DND-41 (cell line): ENCODE measurements at regions not wholly inside any gene's neighbourhood (a gene's known extent, or its start where the extent isn't known, plus 50 kb on each side); places are given as distances from the start of the nearest gene placed in this dataset.

Experiments
- ATAC-seq: fragments of 200-7000 bp; cut with Tn5 transposase; 3 replicates; pipeline ENCODE4 v1.9.1; 2021; ENCODE audit warnings: low read depth; ENCODE audit not compliant: insufficient read depth
- DNase-seq: peaks from one replicate; pipeline ENCODE4 v3.0.0-alpha.2; 2020
- H2AFZ ChIP-seq: 2 replicates; pipeline ENCODE4 v1.6.0; 2012; ENCODE audit warnings: low read depth, low read length
- H3K27ac ChIP-seq: 2 replicates; pipeline ENCODE4 v1.5.1; 2012; ENCODE audit warnings: low read length, inconsistent platforms
- H3K27me3 ChIP-seq: fragments of 200-600 bp; sonication (generic); 2 replicates; pipeline ENCODE4 v1.6.0; 2012; ENCODE audit warnings: low read length, mild to moderate bottlenecking, inconsistent platforms; ENCODE audit not compliant: insufficient read depth, poor library complexity
- H3K36me3 ChIP-seq: 2 replicates; pipeline ENCODE4 v1.5.1; 2012; ENCODE audit warnings: low read length, inconsistent platforms; ENCODE audit not compliant: insufficient read depth
- H3K4me1 ChIP-seq: 2 replicates; pipeline ENCODE4 v1.5.1; 2012; ENCODE audit warnings: mild to moderate bottlenecking, low read length; ENCODE audit not compliant: insufficient read depth
- H3K4me2 ChIP-seq: 2 replicates; pipeline ENCODE4 v1.6.0; 2012; ENCODE audit warnings: mild to moderate bottlenecking, moderate library complexity, low read length, inconsistent platforms; ENCODE audit not compliant: insufficient read depth
- H3K4me3 ChIP-seq, 2 experiments: fragments of 200-600 bp in 1 of 2; shearing (Covaris generic) in 1 of 2; 2 replicates each; pipeline ENCODE4 v1.5.1; 2012 to 2016; ENCODE audit warnings: inconsistent platforms in 2 of 2, low read length in 2 of 2, mild to moderate bottlenecking in 2 of 2, low read depth in 1 of 2, moderate library complexity in 1 of 2
- H3K79me2 ChIP-seq: 2 replicates; pipeline ENCODE4 v1.6.0; 2012; ENCODE audit warnings: low read length, inconsistent platforms; ENCODE audit not compliant: insufficient read depth
- H3K9ac ChIP-seq: 2 replicates; pipeline ENCODE4 v1.6.0; 2012; ENCODE audit warnings: low read depth, mild to moderate bottlenecking, inconsistent platforms, low read length, moderate library complexity
- H3K9me3 ChIP-seq: 2 replicates; pipeline ENCODE4 v1.5.1; 2012; ENCODE audit warnings: low read length, moderate library complexity, mild to moderate bottlenecking, inconsistent platforms; ENCODE audit not compliant: insufficient read depth, severe bottlenecking
- H4K20me1 ChIP-seq: 2 replicates; pipeline ENCODE4 v1.6.0; 2012; ENCODE audit warnings: low read length; ENCODE audit not compliant: insufficient read depth
- EZH2 ChIP-seq: IDR thresholded peaks from 3 replicates; pipeline ENCODE4 v1.6.1; 2012; ENCODE audit warnings: borderline replicate concordance, low read depth, mild to moderate bottlenecking, moderate library complexity, low read length, inconsistent platforms; ENCODE audit not compliant: severe bottlenecking
- TF ChIP-seq, protein P1 (sequence below): IDR thresholded peaks from 2 replicates; pipeline ENCODE4 v1.5.1; 2012; ENCODE audit warnings: borderline replicate concordance, low read length, moderate library complexity, mild to moderate bottlenecking; ENCODE audit not compliant: poor library complexity, severe bottlenecking; ENCODE audit errors: extremely low read depth

DNA sequence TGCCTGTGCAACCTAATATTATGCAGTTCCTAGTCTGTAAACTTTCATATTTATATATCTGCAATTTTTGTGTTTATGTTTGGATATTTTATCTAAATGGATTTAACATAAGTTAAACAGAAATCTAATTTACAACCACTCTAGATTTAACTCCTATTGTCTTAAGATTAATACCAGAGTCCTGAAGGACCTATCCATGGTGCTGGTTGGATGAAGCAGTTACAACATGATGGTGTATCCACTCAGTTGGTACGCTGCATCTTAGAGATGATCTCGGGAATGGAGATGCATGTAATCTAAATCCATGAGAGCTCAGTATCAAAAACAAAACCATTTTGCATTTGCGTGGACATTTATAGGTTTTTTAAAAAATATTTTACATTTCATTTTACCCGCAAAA is 745.9 kb upstream of the SLC8A1 start:
- H3K79me2 ChIP-seq: no peaks in the 10 kb centered on the region
- H3K36me3 ChIP-seq: no peaks in the 10 kb centered on the region
- no peak overlapping the region for H3K4me3 ChIP-seq
- DNase-seq: no peak
- TF ChIP-seq, protein P1, sequence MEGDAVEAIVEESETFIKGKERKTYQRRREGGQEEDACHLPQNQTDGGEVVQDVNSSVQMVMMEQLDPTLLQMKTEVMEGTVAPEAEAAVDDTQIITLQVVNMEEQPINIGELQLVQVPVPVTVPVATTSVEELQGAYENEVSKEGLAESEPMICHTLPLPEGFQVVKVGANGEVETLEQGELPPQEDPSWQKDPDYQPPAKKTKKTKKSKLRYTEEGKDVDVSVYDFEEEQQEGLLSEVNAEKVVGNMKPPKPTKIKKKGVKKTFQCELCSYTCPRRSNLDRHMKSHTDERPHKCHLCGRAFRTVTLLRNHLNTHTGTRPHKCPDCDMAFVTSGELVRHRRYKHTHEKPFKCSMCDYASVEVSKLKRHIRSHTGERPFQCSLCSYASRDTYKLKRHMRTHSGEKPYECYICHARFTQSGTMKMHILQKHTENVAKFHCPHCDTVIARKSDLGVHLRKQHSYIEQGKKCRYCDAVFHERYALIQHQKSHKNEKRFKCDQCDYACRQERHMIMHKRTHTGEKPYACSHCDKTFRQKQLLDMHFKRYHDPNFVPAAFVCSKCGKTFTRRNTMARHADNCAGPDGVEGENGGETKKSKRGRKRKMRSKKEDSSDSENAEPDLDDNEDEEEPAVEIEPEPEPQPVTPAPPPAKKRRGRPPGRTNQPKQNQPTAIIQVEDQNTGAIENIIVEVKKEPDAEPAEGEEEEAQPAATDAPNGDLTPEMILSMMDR: no peak
- TF ChIP-seq EZH2: no peak
- no peaks in the 10 kb centered on the region for H3K9me3 ChIP-seq
- H4K20me1 ChIP-seq: no peaks in the 10 kb centered on the region
- H3K4me1 ChIP-seq: no peaks in the 10 kb centered on the region
- no peak overlapping the region for H3K27ac ChIP-seq
- no peaks in the 10 kb centered on the region for H3K27me3 ChIP-seq
- no peak overlapping the region for H3K9ac ChIP-seq
- no peak overlapping the region for H3K4me2 ChIP-seq
- no peak overlapping the region for H2AFZ ChIP-seq
- no peak; the same call in 2 of the 3 replicates for ATAC-seq

GRCh38 chr2:41199334-41199733 is 747.4 kb upstream of the SLC8A1 start:
- Histone ChIP-seq H3K27ac (no peak overlapping the region), H3K4me2 (no peak overlapping the region), H3K4me1 (peaks cover 10% of the 10 kb centered on the region), H3K79me2 (no peaks in the 10 kb centered on the region), H3K36me3 (no peaks in the 10 kb centered on the region), H3K9ac (no peak overlapping the region), H3K27me3 (no peaks in the 10 kb centered on the region), H3K9me3 (no peaks in the 10 kb centered on the region), H2AFZ (no peak overlapping the region), H4K20me1 (no peaks in the 10 kb centered on the region), H3K4me3 (no peak overlapping the region)
- ATAC-seq (no peak), DNase-seq (no peak)
- TF ChIP-seq, protein P1: no peak
- no peak for TF ChIP-seq EZH2

DNA sequence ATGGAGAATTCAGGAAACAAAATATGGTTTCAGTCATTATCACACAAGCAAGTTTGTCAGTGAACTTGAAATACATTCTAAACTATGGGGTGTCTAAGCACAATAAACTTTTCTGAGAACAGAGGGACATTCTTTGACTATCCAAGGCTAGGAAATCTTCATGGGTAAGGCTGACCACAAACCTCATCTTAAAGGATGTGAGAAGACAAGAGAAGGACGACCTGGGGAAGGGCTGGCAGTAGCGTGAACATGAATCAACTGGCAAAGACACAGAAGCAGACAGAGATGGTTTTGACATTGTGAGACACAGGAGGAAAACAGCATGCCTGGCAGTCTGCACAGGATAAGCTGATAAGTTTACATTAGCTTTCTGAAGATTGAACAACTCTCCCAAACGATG is 752.4 kb upstream of the SLC8A1 start:
- Histone ChIP-seq H3K4me1 (peaks cover 27% of the 10 kb centered on the region), H2AFZ (peak overlapping the region; percentile 73), H3K27ac (peak overlapping the region; percentile 85), H3K79me2 (no peaks in the 10 kb centered on the region), H3K9ac (peak overlapping the region; percentile 25), H3K4me2 (peak overlapping the region; percentile 45), H3K27me3 (no peaks in the 10 kb centered on the region), H3K4me3 (peak overlapping the region in 1 of 2 experiments; percentile 22; a peak in 1 of 4 replicates), H3K36me3 (no peaks in the 10 kb centered on the region), H3K9me3 (no peaks in the 10 kb centered on the region), H4K20me1 (no peaks in the 10 kb centered on the region)
- peak; percentile 98 for ATAC-seq
- TF ChIP-seq, protein P1: no peak
- no peak for TF ChIP-seq EZH2
- DNase-seq: peak; percentile 70

GRCh38 chr2:41206004-41206403 is 754.1 kb upstream of the SLC8A1 start:
- Histone ChIP-seq H2AFZ (peak overlapping the region; percentile 38), H3K4me2 (no peak overlapping the region), H3K9ac (no peak overlapping the region), H3K79me2 (no peaks in the 10 kb centered on the region), H3K4me1 (peaks cover 27% of the 10 kb centered on the region), H3K27me3 (no peaks in the 10 kb centered on the region), H3K36me3 (no peaks in the 10 kb centered on the region), H4K20me1 (no peaks in the 10 kb centered on the region), H3K27ac (no peak overlapping the region), H3K4me3 (no peak overlapping the region), H3K9me3 (no peaks in the 10 kb centered on the region)
- TF ChIP-seq, protein P1: no peak
- no peak for TF ChIP-seq EZH2
- no peak for ATAC-seq
- DNase-seq: no peak
